ENCODE measurements at regions not wholly inside any gene's neighbourhood (a gene's known extent, or its start where the extent isn't known, plus 50 kb on each side); places are given as distances from the start of the nearest gene placed in this dataset.

- H3K27me3 Mint-ChIP-seq, result no peaks in the 10 kb centered on the region
- H3K36me3 Mint-ChIP-seq (ENCODE audit: low read depth), result no peaks in the 10 kb centered on the region
- intact Hi-C loops (cut with micrococcal nuclease), result no loop called here
- no peaks in the 10 kb centered on the region for H3K4me1 Mint-ChIP-seq (ENCODE audit: low read depth)
- H3K27ac Mint-ChIP-seq, result no peak overlapping the region
- H3K4me3 Mint-ChIP-seq, result no peak overlapping the region
- H3K9me3 Mint-ChIP-seq, result peaks cover 39% of the 10 kb centered on the region
These were observed 420.3 kb upstream of the PRICKLE1 start for GRCh38 chr12:43009846-43010240.

DNA sequence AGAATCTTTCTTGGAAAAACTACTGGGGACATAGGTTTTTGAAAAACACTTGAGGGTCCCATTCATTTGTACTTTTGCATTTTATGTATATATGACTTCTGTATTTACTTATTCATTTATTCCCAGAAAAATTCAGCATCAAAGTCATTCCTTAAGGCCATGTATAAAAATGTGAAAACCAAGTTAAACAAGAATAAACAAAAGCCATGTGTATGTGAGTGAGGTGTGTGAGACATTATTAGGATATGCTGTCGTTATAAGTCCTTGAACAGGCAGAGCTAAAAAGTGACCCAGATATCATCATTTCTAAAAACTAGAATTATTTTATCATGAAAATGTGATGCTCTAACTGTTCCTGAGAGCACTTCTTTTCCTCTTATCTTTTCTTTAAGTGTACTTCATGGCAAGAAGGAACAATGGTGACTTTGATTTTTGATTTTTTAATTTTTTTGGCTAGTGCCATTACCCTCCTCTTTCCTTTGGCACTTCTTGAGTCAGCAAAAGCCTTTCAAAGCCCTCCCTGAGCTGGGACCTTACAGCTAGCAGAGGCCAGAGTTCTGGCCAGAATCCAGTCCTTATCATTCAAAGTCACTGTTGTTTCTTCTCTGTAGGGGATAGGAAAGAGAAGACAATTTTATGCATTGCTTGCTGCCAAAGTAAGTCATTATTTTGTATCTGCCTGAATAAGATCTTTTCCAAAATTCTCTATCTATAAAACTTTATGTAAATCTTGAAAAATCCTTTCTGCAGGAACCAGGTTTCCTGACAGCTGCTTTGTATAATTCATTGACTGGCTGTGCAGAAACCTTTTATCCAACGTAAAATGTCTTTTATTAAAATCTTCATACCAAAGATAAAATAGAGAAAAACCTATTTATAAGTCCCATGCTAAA is 419.7 kb upstream of the PRICKLE1 start:
- H3K4me3 Mint-ChIP-seq, result no peak overlapping the region
- H3K36me3 Mint-ChIP-seq (ENCODE audit: low read depth), result no peaks in the 10 kb centered on the region
- intact Hi-C loops (cut with micrococcal nuclease), result no loop called here
- no peak overlapping the region for H3K27ac Mint-ChIP-seq
- no peaks in the 10 kb centered on the region for H3K27me3 Mint-ChIP-seq
- H3K4me1 Mint-ChIP-seq (ENCODE audit: low read depth), result no peaks in the 10 kb centered on the region
- peaks cover 35% of the 10 kb centered on the region for H3K9me3 Mint-ChIP-seq

DNA sequence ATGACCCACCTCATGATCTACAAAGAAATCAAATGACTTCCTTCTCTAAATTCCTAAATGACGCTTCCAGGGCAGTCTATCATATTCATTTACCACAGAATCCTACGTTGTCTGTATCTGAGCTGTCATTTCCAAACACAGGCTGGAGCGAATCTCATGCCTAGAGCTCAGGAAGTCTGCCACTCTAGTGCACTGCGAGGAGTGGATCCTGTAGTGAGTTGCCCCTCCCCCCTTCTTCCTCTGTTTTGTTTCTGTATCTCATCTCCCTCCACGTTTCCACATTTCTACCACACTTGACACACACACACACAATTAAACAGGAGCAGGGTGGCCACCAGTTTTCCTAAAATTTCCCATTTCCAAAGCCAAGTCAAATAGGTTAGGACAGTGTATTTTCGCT is 415.4 kb upstream of the PRICKLE1 start:
- peaks cover 24% of the 10 kb centered on the region for H3K9me3 Mint-ChIP-seq
- H3K4me1 Mint-ChIP-seq (ENCODE audit: low read depth), result no peaks in the 10 kb centered on the region
- no peak overlapping the region for H3K27ac Mint-ChIP-seq
- H3K4me3 Mint-ChIP-seq, result no peak overlapping the region
- no peaks in the 10 kb centered on the region for H3K36me3 Mint-ChIP-seq (ENCODE audit: low read depth)
- intact Hi-C loops (cut with micrococcal nuclease), result no loop called here
- H3K27me3 Mint-ChIP-seq, result no peaks in the 10 kb centered on the region

- Mint-ChIP-seq H3K36me3 (ENCODE audit: low read depth) (no peaks in the 10 kb centered on the region), H3K9me3 (peaks cover 26% of the 10 kb centered on the region), H3K4me3 (no peak overlapping the region), H3K4me1 (ENCODE audit: low read depth) (no peaks in the 10 kb centered on the region), H3K27me3 (no peaks in the 10 kb centered on the region), H3K27ac (no peak overlapping the region)
- intact Hi-C loops (cut with micrococcal nuclease), result no loop called here
These were observed 414.6 kb upstream of the PRICKLE1 start for GRCh38 chr12:43004141-43004540.

- Mint-ChIP-seq H3K4me1 (ENCODE audit: low read depth) (no peaks in the 10 kb centered on the region), H3K27ac (no peak overlapping the region), H3K36me3 (ENCODE audit: low read depth) (no peaks in the 10 kb centered on the region), H3K27me3 (no peaks in the 10 kb centered on the region), H3K4me3 (no peak overlapping the region), H3K9me3 (peaks cover 29% of the 10 kb centered on the region)
- intact Hi-C loops (cut with micrococcal nuclease), result no loop called here
These were observed 407.4 kb upstream of the PRICKLE1 start for GRCh38 chr12:42996869-42997431.

DNA sequence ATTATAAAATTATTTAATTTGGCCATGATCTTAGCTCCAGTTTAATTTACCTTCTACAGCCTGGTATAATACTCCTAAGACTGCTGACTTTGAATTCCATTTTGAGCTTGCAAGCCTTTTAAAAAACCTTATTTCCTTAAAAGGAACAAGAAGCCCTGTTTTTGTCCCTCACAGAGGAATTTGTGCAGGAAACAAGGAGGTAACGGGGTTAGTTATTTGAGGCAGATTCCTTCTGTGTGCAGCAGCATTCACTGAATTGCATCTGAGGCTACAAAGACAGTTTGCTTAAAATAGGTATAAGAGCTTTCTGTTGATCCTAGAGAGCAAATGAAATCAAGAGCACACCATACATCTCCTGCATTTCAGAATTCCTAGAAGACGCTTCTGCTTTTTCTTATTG is 403.3 kb upstream of the PRICKLE1 start:
- H3K27ac Mint-ChIP-seq, result no peak overlapping the region
- no peaks in the 10 kb centered on the region for H3K4me1 Mint-ChIP-seq (ENCODE audit: low read depth)
- intact Hi-C loops (cut with micrococcal nuclease), result no loop called here
- no peaks in the 10 kb centered on the region for H3K27me3 Mint-ChIP-seq
- H3K4me3 Mint-ChIP-seq, result no peak overlapping the region
- H3K9me3 Mint-ChIP-seq, result peaks cover 18% of the 10 kb centered on the region
- H3K36me3 Mint-ChIP-seq (ENCODE audit: low read depth), result no peaks in the 10 kb centered on the region

DNA sequence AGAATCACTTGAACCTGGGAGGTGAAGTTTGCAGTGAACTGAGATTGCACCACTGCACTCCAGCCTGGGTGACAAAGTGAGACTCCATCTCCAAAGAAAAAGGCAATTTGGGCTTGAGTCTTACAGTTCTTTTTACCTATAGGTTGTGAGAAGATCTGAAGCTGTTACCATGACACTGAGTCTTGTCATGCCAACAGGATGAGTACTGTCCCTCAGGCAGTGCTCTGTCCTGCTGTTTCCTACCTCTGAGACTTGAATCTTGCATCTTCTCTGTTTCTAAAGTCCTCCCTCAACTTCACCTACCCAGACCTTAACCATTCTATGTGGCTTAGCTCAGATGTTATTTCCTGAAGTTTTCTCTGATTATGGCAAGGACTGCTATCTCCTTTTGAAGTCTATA is 400.8 kb upstream of the PRICKLE1 start:
- no peak overlapping the region for H3K4me3 Mint-ChIP-seq
- H3K27ac Mint-ChIP-seq, result no peak overlapping the region
- intact Hi-C loops (cut with micrococcal nuclease), result no loop called here
- H3K27me3 Mint-ChIP-seq, result no peaks in the 10 kb centered on the region
- H3K4me1 Mint-ChIP-seq (ENCODE audit: low read depth), result no peaks in the 10 kb centered on the region
- H3K9me3 Mint-ChIP-seq, result peaks cover 15% of the 10 kb centered on the region
- no peaks in the 10 kb centered on the region for H3K36me3 Mint-ChIP-seq (ENCODE audit: low read depth)

DNA sequence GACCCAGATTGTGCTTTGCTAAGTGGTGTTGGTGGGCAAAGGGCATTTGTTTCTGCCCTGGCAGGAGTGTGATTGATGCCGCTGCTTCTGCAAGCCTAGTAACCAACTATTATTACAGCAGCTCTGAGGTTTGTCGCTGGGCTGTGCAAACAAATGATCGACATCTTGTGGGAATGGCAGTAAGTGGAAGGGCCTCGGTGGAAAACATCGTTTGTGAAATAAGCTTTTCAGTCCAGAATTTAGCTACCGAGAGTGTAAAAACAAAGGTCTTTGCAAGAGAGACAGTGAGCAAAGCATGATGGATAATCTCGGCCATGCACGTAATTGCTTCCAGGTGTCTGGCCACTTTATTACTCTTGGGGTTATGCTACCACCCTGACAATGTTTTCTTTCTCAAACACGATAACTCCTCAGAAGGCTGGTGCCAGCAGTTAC is 397.7 kb upstream of the PRICKLE1 start:
- no peaks in the 10 kb centered on the region for H3K4me1 Mint-ChIP-seq (ENCODE audit: low read depth)
- H3K36me3 Mint-ChIP-seq (ENCODE audit: low read depth), result no peaks in the 10 kb centered on the region
- H3K9me3 Mint-ChIP-seq, result peaks cover 5% of the 10 kb centered on the region
- H3K4me3 Mint-ChIP-seq, result no peak overlapping the region
- no peaks in the 10 kb centered on the region for H3K27me3 Mint-ChIP-seq
- no peak overlapping the region for H3K27ac Mint-ChIP-seq
- intact Hi-C loops (cut with micrococcal nuclease), result no loop called here

GRCh38 chr12:42985506-42985905 is 396.0 kb upstream of the PRICKLE1 start:
- no peak overlapping the region for H3K4me3 Mint-ChIP-seq
- H3K27me3 Mint-ChIP-seq, result no peaks in the 10 kb centered on the region
- H3K9me3 Mint-ChIP-seq, result peaks cover 12% of the 10 kb centered on the region
- no peak overlapping the region for H3K27ac Mint-ChIP-seq
- H3K4me1 Mint-ChIP-seq (ENCODE audit: low read depth), result no peaks in the 10 kb centered on the region
- no peaks in the 10 kb centered on the region for H3K36me3 Mint-ChIP-seq (ENCODE audit: low read depth)
- intact Hi-C loops (cut with micrococcal nuclease), result no loop called here

DNA sequence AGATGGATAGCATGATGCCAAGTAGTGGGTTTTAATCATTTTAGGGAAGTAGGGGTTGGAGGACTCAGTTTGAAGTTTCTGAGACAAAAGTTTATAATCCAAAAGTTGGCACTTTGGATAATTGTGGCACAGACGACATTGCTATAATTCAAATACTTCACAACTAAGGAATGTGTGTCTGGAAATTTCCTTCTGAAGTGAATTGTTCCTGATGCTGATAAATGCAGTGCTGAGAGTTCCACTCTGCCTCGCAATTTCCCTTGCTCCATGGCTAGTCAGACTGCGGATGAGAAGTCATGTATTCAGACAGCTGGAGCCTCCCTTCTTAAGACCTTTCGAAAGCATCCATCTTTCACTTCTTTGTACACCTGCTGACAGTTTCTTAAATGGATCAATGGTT is 393.3 kb upstream of the PRICKLE1 start:
- H3K36me3 Mint-ChIP-seq (ENCODE audit: low read depth), result no peaks in the 10 kb centered on the region
- intact Hi-C loops (cut with micrococcal nuclease), result no loop called here
- H3K4me1 Mint-ChIP-seq (ENCODE audit: low read depth), result no peaks in the 10 kb centered on the region
- H3K27ac Mint-ChIP-seq, result no peak overlapping the region
- peaks cover 17% of the 10 kb centered on the region for H3K9me3 Mint-ChIP-seq
- no peak overlapping the region for H3K4me3 Mint-ChIP-seq
- H3K27me3 Mint-ChIP-seq, result no peaks in the 10 kb centered on the region

DNA sequence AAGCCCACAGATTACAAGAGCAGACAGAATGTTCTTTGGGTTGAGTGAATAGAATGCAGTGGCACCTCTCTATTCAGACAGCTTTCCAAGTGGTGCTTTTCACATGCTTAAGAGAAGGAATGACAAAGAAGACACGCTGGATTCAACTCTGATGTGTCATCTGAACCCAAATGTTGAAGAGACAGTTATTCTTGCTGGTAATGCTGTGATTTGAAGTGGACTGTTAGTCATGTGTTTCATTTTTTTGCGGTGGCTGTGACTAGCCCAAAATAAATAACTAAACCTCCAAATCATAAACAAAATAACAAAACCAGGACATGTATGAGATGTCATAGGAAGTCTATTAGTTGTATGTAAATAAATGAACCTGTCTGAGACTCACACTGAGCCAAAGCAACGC is 391.8 kb upstream of the PRICKLE1 start:
- intact Hi-C loops (cut with micrococcal nuclease), result no loop called here
- Mint-ChIP-seq H3K4me1 (ENCODE audit: low read depth) (no peaks in the 10 kb centered on the region), H3K36me3 (ENCODE audit: low read depth) (no peaks in the 10 kb centered on the region), H3K9me3 (peaks cover 17% of the 10 kb centered on the region), H3K27me3 (no peaks in the 10 kb centered on the region), H3K4me3 (no peak overlapping the region), H3K27ac (no peak overlapping the region)

DNA sequence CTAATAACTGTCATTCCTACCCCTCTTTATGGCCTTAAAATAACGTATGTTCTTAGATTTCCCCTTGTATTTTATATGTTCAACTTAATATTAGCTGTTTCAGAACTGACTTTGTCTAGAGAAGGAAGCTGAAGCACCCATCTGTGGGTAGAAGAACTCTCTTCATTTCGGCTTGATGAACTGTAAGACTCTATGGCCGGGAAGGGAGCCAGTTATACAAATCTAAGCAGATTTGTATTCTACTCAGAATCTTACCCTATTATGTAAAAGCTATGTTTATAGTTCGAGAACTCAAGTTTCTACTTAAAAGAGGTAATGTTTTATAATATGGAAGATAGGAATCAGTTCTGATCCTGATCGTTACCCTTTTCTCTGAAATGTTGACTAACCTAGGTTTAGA is 390.9 kb upstream of the PRICKLE1 start:
- Mint-ChIP-seq H3K4me1 (ENCODE audit: low read depth) (no peaks in the 10 kb centered on the region), H3K27me3 (no peaks in the 10 kb centered on the region), H3K4me3 (no peak overlapping the region), H3K36me3 (ENCODE audit: low read depth) (no peaks in the 10 kb centered on the region), H3K27ac (no peak overlapping the region), H3K9me3 (peaks cover 15% of the 10 kb centered on the region)
- intact Hi-C loops (cut with micrococcal nuclease), result no loop called here

GRCh38 chr12:42979746-42980145 is 390.2 kb upstream of the PRICKLE1 start:
- Mint-ChIP-seq H3K36me3 (ENCODE audit: low read depth) (no peaks in the 10 kb centered on the region), H3K9me3 (peaks cover 19% of the 10 kb centered on the region), H3K4me1 (ENCODE audit: low read depth) (no peaks in the 10 kb centered on the region), H3K4me3 (no peak overlapping the region), H3K27ac (no peak overlapping the region), H3K27me3 (no peaks in the 10 kb centered on the region)
- intact Hi-C loops (cut with micrococcal nuclease), result no loop called here

GRCh38 chr12:42978708-42979107 is 389.2 kb upstream of the PRICKLE1 start:
- Mint-ChIP-seq H3K27ac (no peak overlapping the region), H3K27me3 (no peaks in the 10 kb centered on the region), H3K4me3 (no peak overlapping the region), H3K36me3 (ENCODE audit: low read depth) (no peaks in the 10 kb centered on the region), H3K4me1 (ENCODE audit: low read depth) (no peaks in the 10 kb centered on the region), H3K9me3 (peaks cover 28% of the 10 kb centered on the region)
- intact Hi-C loops (cut with micrococcal nuclease), result no loop called here

Measured in dendritic cell treated with granulocyte-macrophage colony-stimulating factor and Interleukin-4, amounts not matched to agents 40 ng/mL and 50 ng/mL, for 4 days (primary cell).